NK-92 treated with Interleukin-12 subunit alpha and Interleukin-12 subunit beta, amount 100 ng/mL, for 24 hours (cell line): ENCODE measurements at regions not wholly inside any gene's neighbourhood (a gene's known extent, or its start where the extent isn't known, plus 50 kb on each side); places are given as distances from the start of the nearest gene placed in this dataset.
"Not testable (repeated sequence)": the region's sequence is repeated elsewhere in the genome, so short reads cannot be mapped to it uniquely, and the experiment has no call there.

Experiments
- DNase-seq: peaks from one replicate; lab custom pipeline; 2025; lab: John Stamatoyannopoulos, UW

DNA sequence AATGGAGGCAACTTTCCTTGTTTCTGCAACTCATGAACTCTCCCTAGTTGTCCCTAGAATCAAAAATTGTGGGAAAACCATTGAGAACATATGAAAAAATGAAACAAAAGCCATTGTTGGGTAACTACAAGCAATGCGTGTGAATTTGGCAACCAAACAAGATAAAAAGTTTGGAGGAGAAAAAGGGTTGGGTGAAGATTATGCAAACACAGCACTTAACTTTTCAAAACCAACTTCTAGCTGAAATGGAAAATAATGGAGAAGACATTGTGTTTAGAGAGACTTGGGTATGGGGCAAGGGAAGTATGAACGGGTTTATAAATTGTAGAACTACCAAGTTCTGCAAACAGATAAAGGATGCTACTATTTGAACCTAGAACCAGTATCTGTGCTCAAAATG lies 89.0 kb upstream of the SVIL start:
- no peak for DNase-seq

DNA sequence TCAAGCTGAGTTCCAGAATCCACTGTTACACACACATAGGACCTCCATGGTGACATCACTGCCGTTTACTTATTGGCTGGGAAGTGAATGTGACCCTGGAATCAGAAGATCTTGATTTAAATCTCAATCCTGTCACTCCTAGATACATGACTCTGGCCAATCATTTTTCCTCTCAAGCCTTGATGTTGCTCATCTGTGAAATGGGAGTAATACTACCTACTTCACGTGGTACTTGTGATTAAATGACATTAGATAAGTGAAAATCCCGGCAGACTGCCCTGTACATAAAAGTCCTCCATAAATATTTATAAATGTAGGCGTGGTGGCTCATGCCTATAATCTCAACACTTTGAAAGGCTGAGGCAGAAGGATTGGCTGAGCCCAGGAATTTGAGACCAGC lies 88.0 kb upstream of the SVIL start:
- DNase-seq: no peak

DNA sequence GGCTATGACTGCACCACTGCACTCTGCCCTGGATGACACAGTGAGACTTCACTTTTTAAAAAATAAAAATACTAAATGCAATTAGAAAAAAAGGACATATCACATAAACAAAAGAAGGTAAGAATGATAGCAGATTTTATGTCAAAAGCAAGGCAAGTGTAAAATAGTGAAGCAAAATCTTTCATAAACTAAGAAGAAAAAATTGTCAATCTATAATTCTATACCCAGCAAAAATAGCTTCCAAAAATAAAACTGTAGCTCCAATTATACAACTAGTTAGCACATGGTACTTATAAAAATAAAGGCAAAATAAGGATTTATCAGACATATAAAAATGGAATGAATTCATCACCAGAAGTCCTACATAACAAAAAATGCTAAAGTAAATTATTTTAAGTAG lies 85.4 kb upstream of the SVIL start:
- no peak for DNase-seq

DNA sequence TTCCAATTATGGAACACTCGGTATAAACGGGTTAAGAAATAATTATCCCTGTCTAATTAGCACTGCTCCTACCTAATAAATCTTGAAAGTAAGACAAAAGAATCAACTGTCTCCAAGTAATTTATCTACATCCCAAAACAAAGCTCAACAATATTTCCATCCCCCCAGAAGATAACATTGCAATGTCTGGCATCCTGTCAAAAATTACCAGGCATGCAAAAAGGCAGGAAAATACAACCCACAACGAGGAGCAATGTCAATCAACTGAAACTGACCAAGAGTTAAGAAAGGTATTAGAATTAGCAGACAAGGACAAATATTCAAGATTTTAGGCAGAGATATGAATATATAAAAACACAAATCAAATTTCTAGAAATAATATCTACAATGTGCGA lies 84.5 kb upstream of the SVIL start:
- DNase-seq: no peak

DNA sequence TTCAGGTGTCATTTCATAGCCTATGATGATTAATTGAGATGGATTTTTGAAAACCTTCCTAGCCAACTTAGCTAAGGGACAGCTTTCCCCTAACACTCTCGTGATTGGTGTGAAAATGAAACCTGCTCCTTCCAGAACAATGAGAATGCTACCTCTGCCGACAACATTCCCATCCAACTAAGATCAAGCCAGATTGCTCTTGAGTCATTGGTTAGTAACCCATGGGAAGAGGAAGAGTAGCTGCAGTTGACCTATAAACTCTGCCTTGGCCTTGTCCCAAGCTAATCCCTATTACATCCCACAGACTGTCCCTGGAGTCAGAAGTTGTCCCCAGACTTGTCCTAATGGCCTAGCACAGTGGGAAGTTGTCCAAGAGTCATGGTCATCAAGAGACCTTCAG lies 80.5 kb upstream of the SVIL start:
- no peak for DNase-seq

DNA sequence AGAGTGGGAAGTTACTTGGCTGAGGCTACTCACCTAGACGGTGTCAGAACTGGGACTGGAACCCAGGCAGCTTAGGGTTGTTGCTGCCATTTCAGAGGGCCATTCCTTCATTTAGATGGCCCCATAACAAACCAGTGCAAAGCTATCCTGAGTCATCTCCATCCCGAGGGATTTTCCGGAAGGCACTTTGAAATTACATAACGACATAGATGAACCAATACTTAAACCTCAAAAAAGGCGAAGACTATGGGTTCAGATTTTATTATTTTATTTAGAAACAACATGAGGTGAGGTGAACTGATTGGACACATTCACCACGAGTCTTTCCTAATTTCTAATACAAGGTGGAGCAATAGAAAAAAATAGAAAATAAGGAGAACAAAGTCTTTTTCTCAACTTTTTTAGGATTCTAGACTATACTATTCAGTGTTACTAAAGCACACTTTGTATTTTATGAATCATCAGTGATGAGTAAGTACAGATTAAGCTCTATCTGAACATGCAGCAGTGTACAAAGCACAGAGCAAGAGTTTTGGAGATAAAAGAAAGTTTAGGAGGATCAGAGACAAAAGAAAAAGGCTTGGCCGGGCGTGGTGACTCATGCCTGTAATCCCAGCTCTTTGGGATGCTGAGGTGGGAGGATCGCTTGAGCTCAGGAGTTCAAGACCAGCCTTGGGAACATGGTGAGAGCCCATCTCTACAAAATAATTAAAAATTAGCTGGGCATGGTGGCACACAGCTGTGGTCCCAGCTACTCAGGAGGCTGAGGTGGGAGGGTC lies 79.5 kb upstream of the SVIL start:
- DNase-seq: no peak

DNA sequence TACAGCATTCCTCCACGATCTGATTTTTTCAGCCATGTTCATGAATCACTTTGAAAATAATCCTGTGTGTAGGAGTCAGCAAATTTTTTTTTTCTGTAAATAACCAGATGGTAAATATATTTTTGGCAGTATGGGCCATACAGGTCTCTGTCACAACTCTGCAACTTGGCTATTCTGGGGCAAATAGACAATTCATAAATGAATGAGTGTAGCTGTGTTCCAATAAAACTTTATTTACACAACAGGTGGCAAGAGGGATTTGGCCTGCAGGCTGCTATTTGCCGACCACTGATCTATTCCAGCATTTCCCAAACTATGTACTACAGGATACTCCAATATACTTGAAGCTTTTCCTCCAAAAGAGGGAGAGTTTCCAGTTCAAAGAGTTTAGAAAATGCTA lies 78.7 kb upstream of the SVIL start:
- no peak for DNase-seq

DNA sequence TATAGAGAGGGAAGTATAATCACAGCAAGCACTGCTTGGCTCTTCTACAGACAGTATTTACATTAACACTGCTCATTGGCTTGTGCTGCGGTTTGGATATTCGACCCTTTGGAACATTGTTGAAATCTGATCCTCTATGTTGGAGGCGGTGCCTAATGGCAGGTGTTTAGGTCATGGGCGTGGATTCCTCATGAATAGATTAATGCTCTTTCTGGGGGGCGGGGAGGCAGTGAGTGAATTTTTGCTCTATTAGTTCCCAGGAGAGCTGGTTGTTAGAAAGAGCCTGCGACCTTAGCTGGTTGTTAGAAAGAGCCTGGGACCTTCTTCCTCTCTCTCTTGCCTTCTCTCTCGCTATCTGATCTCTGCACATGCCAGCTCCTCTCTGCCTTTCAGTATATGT lies 77.3 kb upstream of the SVIL start:
- DNase-seq: no peak

DNA sequence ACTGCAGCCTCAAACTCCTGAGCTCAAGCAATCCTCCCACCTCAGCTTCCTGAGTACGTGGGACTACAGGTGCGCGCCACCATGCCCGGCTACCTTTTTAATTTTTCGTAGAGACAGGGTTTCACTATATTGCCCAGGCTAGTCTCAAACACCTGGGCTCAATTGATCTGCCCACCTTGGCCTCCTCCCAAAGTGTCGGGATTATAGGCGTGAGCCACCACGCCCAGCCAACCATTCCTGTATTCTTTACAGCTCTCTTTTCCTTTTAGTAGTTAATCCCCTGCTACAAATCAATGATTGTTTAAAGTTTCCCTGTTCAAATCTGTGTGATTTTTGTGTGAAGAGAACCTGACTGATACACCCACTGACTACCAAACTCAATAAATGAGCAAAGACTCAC lies 75.4 kb upstream of the SVIL start:
- no peak for DNase-seq

DNA sequence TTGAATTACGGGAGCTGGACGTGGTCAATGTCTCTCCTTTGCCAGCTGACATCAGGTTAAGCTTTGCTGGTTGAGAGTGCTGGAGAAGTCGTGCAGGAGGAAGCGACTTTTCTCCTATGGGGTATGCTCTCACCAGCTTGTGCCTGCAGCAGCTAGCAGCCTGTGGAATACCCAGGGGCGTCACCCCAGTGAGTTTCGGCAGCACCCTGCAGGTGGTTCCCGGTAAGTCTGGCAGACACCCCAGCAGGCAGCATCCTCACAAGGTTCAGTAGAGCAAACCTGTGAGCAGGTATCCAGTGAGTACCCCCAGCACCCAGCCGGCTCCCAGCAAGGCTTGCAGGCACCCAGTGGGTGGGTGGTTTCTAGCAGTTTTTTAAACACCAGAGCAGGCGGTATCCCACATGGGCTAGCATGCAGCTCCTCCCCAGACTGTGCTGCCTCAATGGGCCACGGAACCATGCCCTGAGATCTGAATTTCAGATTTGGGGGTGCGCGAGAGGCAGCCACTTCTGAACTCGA lies 74.8 kb upstream of the SVIL start:
- no peak for DNase-seq

DNA sequence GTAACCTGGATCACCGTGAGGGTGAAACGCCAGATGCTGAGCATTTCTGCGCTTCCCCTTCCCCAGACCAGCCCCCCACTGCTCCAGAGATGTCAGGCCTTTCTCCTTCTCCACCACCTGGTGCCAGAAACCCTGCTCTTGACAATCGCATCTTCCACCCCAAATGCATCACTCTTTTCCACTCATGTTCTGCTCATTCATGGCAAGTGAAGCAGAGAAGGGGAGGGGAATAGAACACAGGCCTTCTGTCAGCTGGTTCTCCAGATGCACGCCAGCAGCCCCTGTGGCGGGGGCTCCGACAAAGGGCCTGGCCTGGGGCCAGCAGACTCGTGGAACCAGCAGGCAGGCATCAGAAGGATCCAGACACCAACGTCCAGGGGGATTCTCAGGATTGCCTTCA lies 68.5 kb upstream of the SVIL start:
- no peak for DNase-seq

DNA sequence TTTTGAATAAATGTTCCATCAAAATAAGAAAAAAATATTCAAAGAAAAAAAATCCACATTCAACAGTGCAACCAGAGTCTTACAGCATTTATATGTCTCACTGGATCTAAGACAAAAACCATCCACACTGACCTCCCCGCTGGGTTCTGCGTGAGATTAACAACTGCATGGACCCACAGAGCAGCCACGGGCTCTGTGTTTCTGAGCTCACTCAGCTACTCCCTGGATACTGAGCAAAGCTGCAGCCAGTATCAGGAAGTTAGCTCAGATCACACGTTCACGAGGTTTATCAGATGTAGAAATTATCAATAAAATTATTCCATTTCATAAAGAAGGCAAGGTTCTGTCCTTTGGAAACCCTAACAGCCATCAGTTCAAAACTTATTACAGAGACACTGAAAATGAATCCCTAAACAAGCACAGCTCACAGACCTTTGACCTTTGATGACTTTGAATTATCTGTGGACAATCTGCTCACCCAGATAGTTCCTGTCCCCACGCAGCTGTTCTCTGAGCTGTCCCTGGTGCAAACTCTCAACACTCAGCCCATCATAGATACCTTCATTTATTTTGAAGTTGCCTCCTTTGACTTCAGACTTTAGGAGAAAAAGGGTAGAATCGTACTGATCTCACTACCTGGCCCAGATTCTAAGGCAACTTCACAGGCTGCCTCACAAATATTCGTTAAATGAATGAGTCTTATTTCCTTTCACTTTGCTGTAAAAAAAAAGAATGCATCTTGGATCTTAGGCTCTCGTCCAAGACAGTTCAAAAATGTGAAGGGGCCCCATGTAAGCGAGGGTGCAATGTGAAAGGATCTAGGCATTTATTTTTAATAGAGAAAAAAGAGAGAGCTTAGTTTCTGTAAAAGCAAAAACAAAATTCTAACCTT lies 67.7 kb upstream of the SVIL start:
- no peak for DNase-seq

DNA sequence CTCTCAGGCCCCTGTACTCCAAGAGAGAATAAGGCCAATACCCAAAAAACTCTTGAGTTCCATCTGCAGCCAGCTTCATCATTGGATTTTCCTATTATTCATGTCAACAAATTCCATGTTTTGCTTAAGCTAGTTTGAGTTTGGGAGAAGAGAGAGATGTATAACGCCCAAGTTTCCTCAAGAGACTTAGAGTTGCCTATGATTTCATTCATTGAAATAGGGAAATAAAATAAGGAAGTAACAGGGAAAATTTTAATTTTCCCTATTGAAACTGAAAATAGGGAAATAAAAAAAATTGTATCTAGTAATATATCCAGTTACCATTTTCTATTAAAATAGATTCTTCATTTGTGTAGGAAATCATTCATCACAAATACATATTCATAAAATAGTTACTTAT lies 66.5 kb upstream of the SVIL start:
- no peak for DNase-seq

DNA sequence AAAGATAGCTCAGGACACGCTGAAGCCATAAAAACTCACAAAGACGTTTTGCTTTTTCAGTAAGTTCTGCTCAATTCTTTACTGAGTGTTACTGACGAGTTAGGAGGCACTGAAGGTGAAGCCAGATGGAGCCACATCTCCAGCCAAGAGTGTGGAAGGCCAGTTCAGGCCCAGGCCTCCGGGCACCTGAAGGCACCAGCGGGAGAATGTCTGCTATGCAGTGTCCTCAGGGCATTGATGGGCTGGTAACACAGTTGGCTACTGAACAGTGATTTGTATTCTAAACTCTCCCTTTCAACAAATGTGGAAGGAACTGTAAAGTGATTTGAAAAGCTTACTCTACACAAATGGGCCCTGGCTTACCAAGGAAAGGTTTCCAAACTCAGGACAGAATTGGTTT lies 64.8 kb upstream of the SVIL start:
- no peak for DNase-seq

DNA sequence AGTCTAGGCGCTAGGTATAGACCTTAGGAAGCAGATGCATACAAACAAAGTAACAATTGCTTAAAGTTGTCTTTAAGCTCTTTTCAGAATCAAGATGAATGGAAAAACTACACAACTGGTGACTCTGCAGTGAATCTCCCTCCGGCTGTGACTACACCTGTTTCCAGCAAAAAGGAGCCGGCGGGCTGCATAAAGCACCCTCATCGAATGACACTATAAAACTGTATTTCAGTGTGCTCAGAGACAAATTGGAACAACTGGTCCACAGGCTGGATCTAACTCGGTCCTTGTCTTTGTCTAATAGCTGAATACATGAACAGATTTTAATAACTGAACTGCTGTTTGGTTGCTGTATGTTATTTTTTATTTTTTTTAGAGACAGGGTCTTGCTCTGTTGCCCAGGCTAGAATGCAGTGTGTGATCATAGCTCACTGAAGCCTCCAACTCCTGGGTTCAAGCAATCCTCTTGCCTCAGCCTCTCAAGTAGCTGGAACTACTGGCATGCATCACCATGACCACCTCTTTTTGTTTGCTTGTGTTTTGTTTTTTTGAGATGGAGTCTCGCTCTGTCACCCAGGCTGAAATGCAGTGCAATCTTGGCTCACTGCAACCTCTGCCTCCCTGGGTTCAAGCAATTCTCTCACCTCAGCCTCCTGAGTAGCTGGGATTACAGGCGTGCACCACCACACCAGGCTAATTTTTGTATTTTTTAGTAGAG lies 64.2 kb upstream of the SVIL start:
- no peak for DNase-seq

DNA sequence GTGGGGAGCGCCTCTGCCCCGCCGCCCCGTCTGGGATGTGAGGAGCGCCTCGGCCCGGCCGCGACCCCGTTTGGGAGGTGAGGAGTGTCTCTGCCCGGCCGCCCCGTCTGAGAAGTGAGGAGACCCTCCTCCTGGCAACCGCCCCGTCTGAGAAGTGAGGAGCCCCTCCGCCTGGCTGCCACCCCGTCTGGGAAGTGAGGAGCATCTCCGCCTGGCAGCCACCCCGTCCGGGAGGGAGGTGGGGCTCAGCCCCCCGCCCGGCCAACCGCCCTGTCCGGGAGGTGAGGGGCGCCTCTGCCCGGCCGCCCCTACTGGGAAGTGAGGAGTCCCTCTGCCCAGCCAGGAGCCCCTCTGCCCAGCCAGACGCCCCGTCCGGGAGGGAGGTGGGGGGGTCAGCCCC lies 61.8 kb upstream of the SVIL start:
- DNase-seq: not testable (repeated sequence)

DNA sequence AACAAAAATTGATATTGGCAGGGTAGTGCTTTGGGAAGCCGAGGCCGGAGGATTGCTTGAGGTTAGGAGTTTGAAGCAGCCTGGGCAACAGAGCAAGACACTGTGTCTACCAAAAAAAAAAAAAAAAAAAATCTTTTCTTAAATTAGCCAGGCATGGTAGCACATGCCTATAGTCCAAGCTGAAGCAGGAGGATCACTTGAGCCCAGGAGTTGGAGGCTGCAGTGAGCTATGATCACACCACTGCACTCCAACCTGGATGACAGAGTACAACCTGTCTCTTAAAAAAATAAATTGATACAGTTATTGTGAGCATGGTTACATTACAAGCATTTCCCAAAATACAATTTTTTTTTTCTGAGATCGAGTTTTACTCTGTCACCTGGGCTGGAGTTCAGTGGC lies 59.4 kb upstream of the SVIL start:
- no peak for DNase-seq

DNA sequence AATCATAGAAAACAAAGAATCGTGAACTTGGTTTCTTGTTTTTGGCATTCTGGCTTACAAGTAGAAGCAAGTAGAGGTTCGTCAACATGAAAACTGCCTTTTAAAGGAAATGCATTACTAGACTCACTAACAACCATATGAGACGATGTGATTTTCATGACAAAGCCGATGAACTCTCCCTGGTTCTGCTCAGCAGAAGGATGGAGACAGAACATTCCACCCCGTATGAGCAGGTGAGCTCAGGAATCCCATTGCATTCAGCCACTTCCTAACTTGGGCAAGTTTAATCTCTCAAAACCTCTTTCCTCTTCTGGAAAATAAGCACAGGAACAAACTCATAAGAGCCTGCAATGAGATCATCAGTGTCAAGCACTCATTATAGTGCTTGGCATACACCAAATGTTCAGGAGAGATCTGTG lies 57.4 kb upstream of the SVIL start:
- DNase-seq: no peak

DNA sequence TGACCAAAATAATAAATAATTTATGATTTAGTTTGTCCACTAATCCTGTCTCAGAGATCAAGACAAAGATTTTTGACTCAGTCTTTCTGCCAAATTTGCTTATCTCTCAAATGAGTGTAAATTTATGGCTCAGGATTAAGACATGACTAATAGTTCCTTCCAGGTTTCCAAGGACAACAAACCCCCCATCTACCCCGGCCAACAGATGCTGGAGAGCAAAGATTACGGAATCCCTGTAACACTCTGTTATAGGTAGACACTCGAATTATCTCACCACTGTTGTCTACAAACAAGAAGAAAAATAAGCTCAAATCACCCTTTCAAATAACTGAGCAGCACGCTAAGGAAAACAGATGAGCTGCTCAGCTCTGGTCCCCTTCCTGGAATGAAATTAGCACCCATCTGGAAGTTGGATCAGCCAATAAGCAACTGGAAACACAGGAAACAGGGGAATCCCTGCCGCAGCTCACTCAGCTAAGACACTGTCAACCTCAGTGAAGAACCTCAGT lies 56.8 kb upstream of the SVIL start:
- no peak for DNase-seq

DNA sequence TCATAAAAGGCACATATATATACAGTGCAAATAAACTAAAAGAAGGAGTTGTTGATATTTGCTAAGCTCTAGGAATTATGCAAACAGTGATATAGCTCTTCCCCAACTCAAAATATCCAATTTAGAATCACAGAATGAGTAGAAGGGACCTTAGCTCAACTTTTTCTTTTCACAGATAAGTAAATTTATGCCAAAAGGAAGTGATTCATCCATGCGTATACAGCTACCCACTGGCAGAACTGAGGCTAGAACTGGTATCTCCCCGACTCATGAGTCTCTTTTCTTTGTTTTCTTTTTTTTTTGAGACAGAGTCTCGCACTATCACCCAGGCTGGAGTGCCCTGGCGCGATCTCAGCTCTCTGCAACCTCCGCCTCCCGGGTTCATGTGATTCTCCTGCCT lies 54.2 kb upstream of the SVIL start:
- DNase-seq: no peak

DNA sequence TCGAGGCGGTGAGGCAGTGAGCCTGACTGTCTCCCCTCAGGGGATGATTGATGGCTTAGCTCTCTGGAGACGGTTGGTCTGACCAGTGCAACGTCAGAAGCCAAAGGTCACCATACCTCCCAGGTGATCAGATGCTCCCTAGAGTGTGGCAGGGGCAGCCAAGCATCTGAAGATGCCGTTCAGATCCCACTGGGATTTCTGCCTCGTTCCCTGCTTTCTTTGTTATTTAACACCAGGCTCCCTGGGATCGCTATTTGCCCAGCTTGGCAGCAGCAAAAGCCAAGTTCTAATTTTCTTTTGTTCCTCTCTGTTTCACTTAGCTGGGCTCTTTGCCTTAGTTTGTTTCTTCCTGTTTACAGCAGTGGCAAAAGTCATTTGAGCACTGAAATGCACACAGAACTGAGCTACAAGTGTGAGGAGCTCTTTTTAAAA lies 53.5 kb upstream of the SVIL start:
- no peak for DNase-seq

DNA sequence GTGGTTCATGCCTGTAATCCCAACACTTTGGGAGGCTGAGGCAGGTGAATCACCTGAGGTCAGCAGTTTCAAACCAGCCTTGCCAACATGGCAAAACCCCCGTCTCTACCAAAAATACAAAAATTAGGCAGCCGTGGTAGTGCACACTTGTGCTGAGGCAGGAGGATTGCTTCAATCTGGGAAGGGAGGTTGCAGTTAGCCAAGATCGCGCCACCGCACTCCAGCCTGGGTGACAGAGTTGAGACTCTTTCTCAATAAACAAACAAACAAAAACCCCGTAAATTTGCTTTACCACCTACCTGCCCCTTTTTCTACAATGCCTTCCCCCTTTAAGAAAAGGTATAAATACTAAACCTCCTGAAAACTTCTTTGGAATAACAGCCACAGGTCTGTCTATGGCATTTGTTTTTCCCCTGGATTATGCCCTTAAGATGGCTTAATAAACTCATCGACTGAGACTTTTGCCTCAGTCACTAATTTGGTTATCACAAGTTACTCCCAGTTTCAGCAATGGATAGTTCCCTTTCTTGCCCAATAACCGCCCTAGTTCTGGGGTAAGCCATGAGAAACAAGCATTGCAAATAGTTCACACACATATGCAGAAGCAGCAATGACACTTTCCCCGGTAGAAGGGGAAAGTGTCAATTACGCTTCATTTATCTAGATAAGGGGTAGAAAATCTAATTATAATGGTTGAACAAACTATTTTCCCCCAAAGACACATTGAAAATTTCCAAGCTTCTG lies 52.8 kb upstream of the SVIL start:
- no peak for DNase-seq
